K562 (cell line): ENCODE measurements at regions not wholly inside any gene's neighbourhood (a gene's known extent, or its start where the extent isn't known, plus 50 kb on each side); places are given as distances from the start of the nearest gene placed in this dataset.
"Not testable (repeated sequence)": the region's sequence is repeated elsewhere in the genome, so short reads cannot be mapped to it uniquely, and the experiment has no call there.

Experiments used
- ATAC-seq: fragments of 200-7000 bp; cut with Tn5 transposase; 3 replicates; pipeline ENCODE4 v1.9.1; 2020; ENCODE audit warnings: moderate library complexity
- BruUV-seq: library from RNA; stranded (reverse); fragments of 400-500 nt; replicated peaks from 2 replicates; lab custom pipeline; 2021; lab: Mats Ljungman, UMichigan
- CTCF ChIA-PET: fragments of 300-600 bp; formaldehyde crosslinking; extraction: SDS; loops from one replicate; lab custom pipeline; 2021; ENCODE audit warnings: low intra/inter-chr PET ratio; lab: Yijun Ruan, JAX
- POLR2A ChIA-PET: fragments of 300-600, 350-650 bp; sonication (Branson Sonifier 250); formaldehyde crosslinking; extraction: SDS; loops from one replicate; lab custom pipeline; 2021; ENCODE audit warnings: antibody characterized with exemption, inconsistent platforms; lab: Yijun Ruan, JAX
- DNase-seq, 4 experiments: peaks; one replicate each; pipeline versions ENCODE4 v3.0.0 to v3.0.0-alpha.2; 2011 to 2018; ENCODE audit warnings: low spot score in 3 of 4, mixed read lengths in 3 of 4; ENCODE audit errors: extremely low read depth in 1 of 4
- FAIRE-seq: peaks from 2 replicates; lab custom pipeline; 2011; peaks lifted over from hg19 to GRCh38; lab: Jason Lieb, UNC
- H2AFZ ChIP-seq: 2 replicates; pipeline ENCODE4 v1.6.0; 2011; ENCODE audit warnings: low read depth, low read length, control low read depth, inconsistent platforms
- H3K27ac ChIP-seq: fragments of 200-600 bp; 3 replicates; pipeline ENCODE4 v1.8.0; 2011; ENCODE audit warnings: low read depth, mild to moderate bottlenecking, control low read depth, inconsistent platforms, low read length, moderate library complexity, mixed read lengths; ENCODE audit errors: extremely low read depth
- H3K27me3 ChIP-seq, 2 experiments: fragments of 300-600 bp in 1 of 2; 2 replicates in 1 of 2; 3 replicates in 1 of 2; pipeline versions ENCODE4 v1.6.0 to v1.8.0; 2011; ENCODE audit warnings: inconsistent platforms in 2 of 2, low read length in 2 of 2, mild to moderate bottlenecking in 1 of 2, mixed read lengths in 1 of 2, moderate library complexity in 1 of 2; ENCODE audit not compliant: control insufficient read depth in 2 of 2, insufficient read depth in 2 of 2
- H3K36me3 ChIP-seq: fragments of 300-600 bp; 3 replicates; pipeline ENCODE4 v1.8.0; 2011; ENCODE audit warnings: mild to moderate bottlenecking, low read length, inconsistent platforms; ENCODE audit not compliant: control insufficient read depth, insufficient read depth
- H3K4me1 ChIP-seq, 2 experiments: fragments of 200-600 bp in 1 of 2; replicated peaks in 1 of 2; 2 replicates in 1 of 2; 3 replicates in 1 of 2; pipeline versions ENCODE4 v1.5.1 to v1.8.0; 2011; ENCODE audit warnings: inconsistent platforms in 2 of 2, low read length in 2 of 2, mild to moderate bottlenecking in 1 of 2, mixed read lengths in 1 of 2, moderate library complexity in 1 of 2; ENCODE audit not compliant: control insufficient read depth in 2 of 2, insufficient read depth in 2 of 2
- H3K4me2 ChIP-seq: 2 replicates; pipeline ENCODE4 v1.6.1; 2011; ENCODE audit warnings: low read length, control low read depth, inconsistent platforms, mixed read lengths; ENCODE audit not compliant: insufficient read depth
- H3K4me3 ChIP-seq: fragments of 200-600 bp; sonication (generic), shearing (Covaris generic); 2 replicates; pipeline ENCODE4 v1.5.1; 2016; ENCODE audit warnings: control low read depth, inconsistent platforms
- H3K79me2 ChIP-seq: fragments of 200-600 bp; 3 replicates; pipeline ENCODE4 v1.8.0; 2011; ENCODE audit warnings: low read length, inconsistent platforms; ENCODE audit not compliant: control insufficient read depth, insufficient read depth
- H3K9ac ChIP-seq, 2 experiments: 2 replicates each; pipeline versions ENCODE4 v1.6.0 to v1.6.1; 2011; ENCODE audit warnings: low read depth in 2 of 2, low read length in 2 of 2, control low read depth in 1 of 2, inconsistent platforms in 1 of 2, mild to moderate bottlenecking in 1 of 2, mixed read lengths in 1 of 2; ENCODE audit not compliant: insufficient read depth in 1 of 2
- H3K9me1 ChIP-seq: one replicate; pipeline ENCODE4 v1.6.0; 2011; ENCODE audit warnings: inconsistent platforms, mild to moderate bottlenecking, low read length, moderate library complexity; ENCODE audit not compliant: control insufficient read depth, insufficient read depth
- H3K9me3 ChIP-seq: replicated peaks from 2 replicates; pipeline ENCODE4 v1.5.1; 2011; ENCODE audit warnings: low read depth, low read length, inconsistent platforms; ENCODE audit not compliant: control insufficient read depth, insufficient read depth
- H4K20me1 ChIP-seq: replicated peaks from 2 replicates; pipeline ENCODE4 v1.6.1; 2011; ENCODE audit warnings: low read length, inconsistent platforms, mixed read lengths; ENCODE audit not compliant: control insufficient read depth, insufficient read depth
- ARID3B ChIP-seq: fragments of 250-450 bp; sonication (Bioruptor Pico); IDR thresholded peaks from 2 replicates; pipeline ENCODE4 v1.4.0; 2020; ENCODE audit warnings: borderline replicate concordance
- BRCA1 ChIP-seq, 2 experiments: fragments of 450-650 bp in 1 of 2; sonication (generic) in 1 of 2; formaldehyde crosslinking in 1 of 2; IDR thresholded peaks; 2 replicates each; pipeline versions ENCODE4 v1.5.0 to v1.6.1; 2017 to 2020; ENCODE audit warnings: mild to moderate bottlenecking in 1 of 2, missing genetic modification reagents in 1 of 2
- ETV6 ChIP-seq, 3 experiments: fragments of 150-350 bp in 1 of 3; sonication (generic) in 1 of 3; formaldehyde crosslinking in 1 of 3; IDR thresholded peaks; 2 replicates each; pipeline versions ENCODE4 v1.6.1 to v1.8.0; 2014 to 2022; ENCODE audit warnings: borderline replicate concordance in 2 of 3, low read depth in 2 of 3, antibody characterized with exemption in 1 of 3, low read length in 1 of 3, mild to moderate bottlenecking in 1 of 3, missing genetic modification reagents in 1 of 3
- GTF2F1 ChIP-seq: IDR thresholded peaks from 2 replicates; pipeline ENCODE4 v1.6.1; 2011; ENCODE audit warnings: low read depth, low read length, improper control_type of control experiment
- HDAC8 ChIP-seq: fragments of 450-650 bp; IDR thresholded peaks from 2 replicates; pipeline ENCODE4 v1.6.1; 2016; ENCODE audit warnings: mild to moderate bottlenecking, missing genetic modification characterization, moderate library complexity, missing compliant biosample characterization
- HES1 ChIP-seq: fragments of 450-650 bp; IDR thresholded peaks from 2 replicates; pipeline ENCODE4 v1.6.1; 2016; ENCODE audit warnings: low read depth, mild to moderate bottlenecking, moderate library complexity
- LCOR ChIP-seq: sonication (generic); formaldehyde crosslinking; IDR thresholded peaks from 2 replicates; pipeline ENCODE4 v1.8.0; 2022; ENCODE audit warnings: mild to moderate bottlenecking, missing genetic modification reagents
- MTA3 ChIP-seq: fragments of 450-650 bp; formaldehyde crosslinking; IDR thresholded peaks from 2 replicates; pipeline ENCODE4 v1.6.1; 2017; ENCODE audit warnings: mild to moderate bottlenecking, borderline replicate concordance
- RBBP5 ChIP-seq: fragments of 200-600 bp; sonication (generic); IDR thresholded peaks from 2 replicates; pipeline ENCODE4 v1.6.1; 2012; ENCODE audit warnings: borderline replicate concordance, mild to moderate bottlenecking, low read length, control low read depth, inconsistent platforms; ENCODE audit not compliant: insufficient read depth, poor library complexity, severe bottlenecking
- SAP30 ChIP-seq: fragments of 200-600 bp; sonication (generic); IDR thresholded peaks from 2 replicates; pipeline ENCODE4 v1.6.1; 2012; ENCODE audit warnings: borderline replicate concordance, low read depth, mild to moderate bottlenecking, moderate library complexity, low read length, control low read depth, inconsistent platforms; ENCODE audit not compliant: insufficient read depth, poor library complexity, severe bottlenecking
- ZNF174 ChIP-seq: fragments of 250-450 bp; sonication (Bioruptor Pico); IDR thresholded peaks from 2 replicates; pipeline ENCODE4 v1.4.0; 2020; ENCODE audit warnings: mild to moderate bottlenecking
- ZNF347 ChIP-seq: fragments of 450-650 bp; formaldehyde crosslinking; IDR thresholded peaks from 2 replicates; pipeline ENCODE4 v1.4.0; 2020; ENCODE audit warnings: low read depth, mild to moderate bottlenecking, moderate library complexity
- ZNF444 ChIP-seq: fragments of 250-450 bp; sonication (Bioruptor Pico); IDR thresholded peaks from 2 replicates; pipeline ENCODE4 v1.4.0; 2020; ENCODE audit warnings: mild to moderate bottlenecking, moderate library complexity
- WGBS: fragments of 100-300 bp; shearing (Covaris generic); methylation state at CpG from one replicate; pipeline ENCODE4 v1.1.6; 2016; ENCODE audit warnings: low coverage, mixed read lengths; ENCODE audit not compliant: insufficient coverage; ENCODE audit errors: missing lambda C conversion rate; 5-methylcytosine and 5-hydroxymethylcytosine counted together
- in situ Hi-C: fragments of 300-500 bp; cut with MboI; formaldehyde crosslinking; loops from 4 replicates; pipeline ENCODE4 v1.15.0; 2018; ENCODE audit warnings: inconsistent platforms, mixed read lengths
- intact Hi-C: fragments of 100-400 bp; cut with micrococcal nuclease; formaldehyde crosslinking; loops from 2 replicates; pipeline ENCODE4 v1.14.2; 2022
- TF ChIP-seq, protein P1 (sequence below): fragments of 250-450 bp; sonication (Bioruptor Pico); IDR thresholded peaks from 2 replicates; pipeline ENCODE4 v1.8.0; 2022; ENCODE audit warnings: inconsistent platforms, mild to moderate bottlenecking, moderate library complexity, borderline replicate concordance

- no peak for FAIRE-seq
- in situ Hi-C loops, result no loop called here
These were observed 93.7 kb downstream of the MRM1 start for GRCh38 chr17:36695082-36695481.

GRCh38 chr17:36695710-36696109, 94.3 kb downstream of the MRM1 start:
- ATAC-seq, H3K4me3 ChIP-seq, H3K9me3 ChIP-seq, H3K4me2 ChIP-seq, H3K9me1 ChIP-seq, H4K20me1 ChIP-seq, H3K36me3 ChIP-seq, BruUV-seq, H3K4me1 ChIP-seq, H3K9ac ChIP-seq, CTCF ChIA-PET, H3K27ac ChIP-seq, H3K79me2 ChIP-seq, intact Hi-C loops, DNase-seq, in situ Hi-C loops, H2AFZ ChIP-seq, FAIRE-seq: not testable (repeated sequence)
- POLR2A ChIA-PET, result interaction anchor here (1.1 kb wide), 1 partner anchor 25 kb away, joined by 3 read pairs; no protein-coding TSS in a partner anchor
- WGBS, result 0% methylated on average over 6 of the region's 6 CpGs
- peaks cover 4 to 19% of the 10 kb centered on the region in 2 experiments; a peak in 4 of 5 replicates for H3K27me3 ChIP-seq

More at GRCh38 chr17:36695082-36695481, 93.7 kb downstream of the MRM1 start:
- POLR2A ChIA-PET, result no interaction called here
- H3K9ac ChIP-seq, result no peak overlapping the region
- no peaks in the 10 kb centered on the region for H3K79me2 ChIP-seq
- ATAC-seq, result no peak
- CTCF ChIA-PET, result no interaction called here
- H3K27ac ChIP-seq, result no peak overlapping the region
- DNase-seq, result no peak
- peaks cover 2 to 20% of the 10 kb centered on the region in 2 experiments; a peak in 4 of 5 replicates for H3K27me3 ChIP-seq
- no peaks in the 10 kb centered on the region for H3K9me1 ChIP-seq
- no peaks in the 10 kb centered on the region for H4K20me1 ChIP-seq
- H3K36me3 ChIP-seq, result no peaks in the 10 kb centered on the region
- no peak overlapping the region for H2AFZ ChIP-seq
- H3K4me2 ChIP-seq, result no peak overlapping the region
- 0% methylated on average over 2 of the region's 3 CpGs for WGBS
- H3K9me3 ChIP-seq, result no peaks in the 10 kb centered on the region
- no TSS peak for BruUV-seq
- no peak overlapping the region for H3K4me3 ChIP-seq
- intact Hi-C loops, result no loop called here
- H3K4me1 ChIP-seq, result no peaks in the 10 kb centered on the region
- no peak for TF ChIP-seq ZNF444 (CRISPR knock-in tag)
- no peak for TF ChIP-seq ARID3B
- TF ChIP-seq HES1, result no peak
- TF ChIP-seq RBBP5, result no peak
- no peak for TF ChIP-seq ZNF347 (CRISPR knock-in tag)
- no peak for TF ChIP-seq ETV6 (IDR thresholded peaks at IDR 0.05; ENCODE audit: borderline replicate concordance in 1 of 2, low read depth in 2 of 2, low read length in 1 of 2)
- no peak for TF ChIP-seq ETV6 (CRISPR knock-in tag; IDR thresholded peaks at IDR 0.05; ENCODE audit: borderline replicate concordance)
- TF ChIP-seq SAP30, result no peak
- TF ChIP-seq BRCA1 (IDR thresholded peaks at IDR 0.05), result no peak
- no peak for TF ChIP-seq BRCA1 (CRISPR knock-in tag; IDR thresholded peaks at IDR 0.05)
- TF ChIP-seq, protein P1, sequence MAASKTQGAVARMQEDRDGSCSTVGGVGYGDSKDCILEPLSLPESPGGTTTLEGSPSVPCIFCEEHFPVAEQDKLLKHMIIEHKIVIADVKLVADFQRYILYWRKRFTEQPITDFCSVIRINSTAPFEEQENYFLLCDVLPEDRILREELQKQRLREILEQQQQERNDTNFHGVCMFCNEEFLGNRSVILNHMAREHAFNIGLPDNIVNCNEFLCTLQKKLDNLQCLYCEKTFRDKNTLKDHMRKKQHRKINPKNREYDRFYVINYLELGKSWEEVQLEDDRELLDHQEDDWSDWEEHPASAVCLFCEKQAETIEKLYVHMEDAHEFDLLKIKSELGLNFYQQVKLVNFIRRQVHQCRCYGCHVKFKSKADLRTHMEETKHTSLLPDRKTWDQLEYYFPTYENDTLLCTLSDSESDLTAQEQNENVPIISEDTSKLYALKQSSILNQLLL (CRISPR knock-in tag), result no peak
- no peak for TF ChIP-seq HDAC8 (tag)
- TF ChIP-seq MTA3, result no peak
- TF ChIP-seq LCOR (CRISPR knock-in tag), result no peak
- no peak for TF ChIP-seq GTF2F1
- no peak for TF ChIP-seq ZNF174
